ENCODE measurements at regions not wholly inside any gene's neighbourhood (a gene's known extent, or its start where the extent isn't known, plus 50 kb on each side); places are given as distances from the start of the nearest gene placed in this dataset.

DNA sequence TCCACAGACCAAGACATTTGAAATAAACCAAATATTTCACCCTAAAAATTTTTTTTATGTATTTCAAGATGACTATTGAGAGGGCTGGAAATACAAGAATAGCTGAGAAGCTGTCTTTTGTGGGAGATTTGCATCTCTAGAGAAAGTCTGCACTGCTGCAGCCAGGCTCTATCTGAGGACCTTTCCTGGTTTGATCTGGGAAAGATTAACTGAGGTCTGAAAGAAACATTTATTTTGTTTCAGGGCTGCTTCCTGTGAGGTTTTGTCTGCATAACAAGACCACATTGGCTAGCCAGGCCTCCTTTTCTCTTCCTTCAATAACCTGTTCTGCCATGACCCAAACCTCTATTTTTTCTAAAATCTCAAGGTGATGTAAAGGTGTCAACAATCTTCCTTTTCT lies 117.5 kb upstream of the ARHGEF26 start:
- TF ChIP-seq POLR2A (IDR thresholded peaks at IDR 0.05; ENCODE audit: low read depth, low read length): no peak
- no peak for TF ChIP-seq POLR2AphosphoS5 (IDR thresholded peaks at IDR 0.05; ENCODE audit: low read depth, low read length)
- no peak for TF ChIP-seq TAF1 (IDR thresholded peaks at IDR 0.05; ENCODE audit: borderline replicate concordance, low read depth, low read length)
